GOT3 (cell line): ENCODE measurements at regions not wholly inside any gene's neighbourhood (a gene's known extent, or its start where the extent isn't known, plus 50 kb on each side); places are given as distances from the start of the nearest gene placed in this dataset.
"Not testable (repeated sequence)": the region's sequence is repeated elsewhere in the genome, so short reads cannot be mapped to it uniquely, and the experiment has no call there.

Experiments
- DNase-seq: peaks from one replicate; lab custom pipeline; 2025; ENCODE audit warnings: mixed read lengths; lab: John Stamatoyannopoulos, UW

- no peak for DNase-seq
Observed at GRCh38 chr4:57333684-57334083, 223.5 kb upstream of the IGFBP7 start.

- DNase-seq, result no peak
Observed at GRCh38 chr4:57331959-57332358, 221.8 kb upstream of the IGFBP7 start.

DNA sequence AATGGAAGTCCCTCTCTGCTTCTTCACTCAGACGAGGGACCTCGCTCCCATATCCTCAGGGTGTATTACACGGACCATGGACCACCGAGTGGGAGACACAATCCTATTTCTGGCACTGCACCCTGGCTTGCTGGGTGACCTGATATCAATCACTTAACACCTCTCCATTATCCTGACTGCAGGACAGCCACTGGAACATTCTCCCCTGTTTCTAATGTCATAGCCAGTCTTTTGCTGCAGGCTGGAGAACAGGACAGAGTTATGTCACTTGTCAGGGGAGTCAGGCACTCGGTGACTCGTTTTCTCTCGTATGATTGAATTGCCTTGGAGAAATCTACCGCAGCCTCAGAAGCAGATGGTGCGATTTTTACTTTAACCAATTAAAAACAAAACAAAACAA is 219.1 kb upstream of the IGFBP7 start:
- DNase-seq, result no peak

- no peak for DNase-seq
Observed at GRCh38 chr4:57324673-57325307, 214.6 kb upstream of the IGFBP7 start.

GRCh38 chr4:57320849-57321248 is 210.7 kb upstream of the IGFBP7 start:
- DNase-seq, result no peak

DNA sequence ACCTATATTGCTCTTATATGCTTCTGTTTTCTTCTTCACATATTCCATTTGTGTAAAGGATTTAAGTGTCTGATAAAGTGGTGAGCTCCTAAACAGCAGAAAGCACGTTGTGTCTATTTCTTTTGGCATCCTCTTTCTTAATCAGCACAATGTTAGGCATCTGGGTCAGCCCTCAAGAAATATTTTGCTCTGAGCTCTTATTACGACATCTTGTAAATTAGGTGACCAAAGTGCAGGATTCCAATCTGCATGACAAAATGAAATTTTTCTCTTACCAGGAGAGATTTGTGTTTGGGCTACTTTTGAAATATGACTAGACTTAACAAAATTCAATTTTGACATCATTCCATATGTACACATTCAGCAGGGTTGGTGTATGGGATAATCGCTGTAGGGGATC is 210.0 kb upstream of the IGFBP7 start:
- DNase-seq, result no peak

DNA sequence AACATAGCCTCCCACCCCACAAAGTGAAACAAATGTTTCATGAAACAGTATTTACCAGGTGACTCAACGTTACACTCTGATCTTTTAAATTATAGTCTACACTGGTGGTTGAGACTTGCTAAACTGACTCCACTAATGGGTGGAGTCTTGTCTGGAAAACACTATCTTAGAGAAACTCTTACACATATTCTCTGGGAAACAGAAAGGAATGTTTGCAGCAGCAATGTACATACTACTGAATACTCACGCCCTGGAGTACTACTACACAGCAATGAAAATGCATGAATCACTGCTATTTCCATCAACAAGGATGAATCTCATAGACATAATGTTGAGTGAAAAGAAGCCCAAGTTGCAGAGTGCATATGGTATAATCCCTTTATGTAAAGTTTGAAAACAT is 208.5 kb upstream of the IGFBP7 start:
- no peak for DNase-seq

GRCh38 chr4:57314636-57315035 is 204.5 kb upstream of the IGFBP7 start:
- DNase-seq, result no peak

DNA sequence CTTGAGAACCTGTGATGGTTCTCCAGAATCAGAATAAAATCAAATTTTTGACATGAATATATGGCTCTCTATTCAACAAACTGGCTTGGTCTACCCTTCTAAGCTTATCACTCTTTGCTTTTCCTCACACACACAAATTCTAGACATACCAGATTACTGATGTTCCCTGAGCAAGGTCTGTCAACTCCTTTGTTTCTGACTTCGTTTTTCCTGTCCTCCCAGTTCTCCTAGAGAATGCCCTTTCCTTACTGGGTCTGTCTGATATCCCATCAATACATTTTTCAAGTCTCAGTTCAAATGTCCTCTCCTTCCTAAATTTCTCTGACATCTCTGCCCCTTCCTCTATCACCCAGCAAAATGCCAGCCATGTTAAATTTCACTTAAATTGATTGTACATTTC is 202.1 kb upstream of the IGFBP7 start:
- no peak for DNase-seq

DNA sequence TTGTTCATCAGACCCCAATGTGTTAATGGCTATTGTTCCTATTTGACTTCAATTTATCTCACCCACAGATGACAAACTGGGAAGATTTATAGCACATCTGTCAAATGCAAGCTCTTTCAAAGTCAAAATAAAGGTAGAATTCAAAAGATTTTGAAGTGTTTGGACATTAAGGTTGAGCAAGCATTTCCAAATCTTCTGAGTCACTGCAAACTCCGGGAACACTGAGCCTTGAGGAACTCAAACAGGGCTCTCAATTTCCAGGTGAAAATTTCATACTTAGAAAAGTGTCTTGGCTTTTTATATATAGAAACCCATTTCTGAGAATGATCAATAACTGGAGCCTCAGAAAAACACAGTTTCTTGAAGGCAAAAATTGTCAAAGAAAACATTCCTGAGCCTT is 199.5 kb upstream of the IGFBP7 start:
- no peak for DNase-seq

DNA sequence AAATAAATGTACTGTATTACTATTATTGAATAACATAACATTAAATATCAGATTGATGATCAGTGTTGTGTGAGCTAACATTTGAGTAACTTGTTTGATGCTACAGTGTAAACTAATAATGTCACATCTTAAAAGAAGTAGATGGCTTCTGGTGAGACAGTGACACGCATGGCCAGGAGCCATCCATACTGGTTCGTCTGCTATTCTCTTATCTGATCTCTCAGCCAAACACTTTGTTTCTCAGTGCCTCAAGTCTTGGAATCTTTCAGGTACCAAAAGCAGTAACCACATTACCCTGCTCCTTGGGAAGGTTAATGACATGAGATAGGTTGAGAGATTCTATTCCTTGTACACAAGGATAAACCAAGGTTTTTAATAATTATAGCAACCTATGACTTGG is 198.1 kb upstream of the IGFBP7 start:
- DNase-seq, result no peak

GRCh38 chr4:57305836-57306235 is 195.7 kb upstream of the IGFBP7 start:
- DNase-seq, result no peak

DNA sequence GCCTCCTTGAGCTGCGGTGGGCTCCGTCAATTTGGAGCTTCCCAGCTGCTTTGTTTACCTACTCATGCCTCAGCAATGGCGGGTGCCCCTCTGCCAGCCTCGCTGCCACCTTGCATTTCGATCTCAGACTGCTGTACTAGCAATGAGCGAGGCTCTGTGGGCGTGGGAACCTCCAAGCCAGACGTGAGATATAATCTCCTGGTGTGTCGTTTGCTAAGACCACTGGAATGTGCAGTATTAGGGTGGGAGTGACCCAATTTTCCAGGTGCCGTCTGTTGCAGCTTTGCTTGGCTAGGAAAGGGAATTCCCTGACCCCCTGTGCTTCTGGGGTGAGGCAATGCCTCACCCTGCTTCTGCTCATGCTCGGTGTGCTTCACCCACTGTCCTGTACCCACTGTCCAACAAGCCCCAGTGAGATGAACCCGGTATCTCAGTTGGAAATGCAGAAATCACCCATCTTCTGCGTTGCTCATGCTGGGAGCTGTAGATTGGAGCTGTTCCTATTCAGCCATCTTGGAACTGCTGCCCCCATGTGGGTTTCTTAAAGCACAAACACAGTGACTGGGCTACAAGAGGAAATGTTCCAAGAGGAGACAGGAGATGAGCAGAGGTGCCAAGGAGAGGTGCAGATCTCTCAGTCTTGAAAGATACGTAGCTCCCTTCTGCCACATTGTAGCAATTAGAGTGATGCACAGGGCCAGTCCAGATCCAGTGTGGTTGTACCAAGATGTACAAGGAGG is 193.0 kb upstream of the IGFBP7 start:
- no peak for DNase-seq

GRCh38 chr4:57300300-57300699 is 190.1 kb upstream of the IGFBP7 start:
- not testable (repeated sequence) for DNase-seq

DNA sequence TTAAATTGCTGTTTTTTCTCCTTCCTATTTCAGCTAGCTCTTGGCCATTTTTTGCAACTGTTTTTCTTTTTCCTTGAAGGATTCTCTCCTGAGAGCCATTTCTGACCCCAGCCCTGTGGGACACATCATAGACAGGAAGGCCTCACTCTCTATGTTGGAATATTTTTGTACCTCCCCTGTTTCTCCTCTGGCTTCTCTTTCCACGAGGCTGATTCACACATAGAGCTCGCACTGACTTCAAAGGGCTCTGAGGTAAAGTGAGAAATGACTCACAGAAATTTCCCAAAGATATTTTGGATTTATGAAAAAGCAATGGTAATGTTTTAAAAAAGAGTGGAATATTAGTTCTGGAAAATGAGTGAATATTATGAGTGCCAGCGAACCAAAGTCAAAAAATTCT is 181.7 kb upstream of the IGFBP7 start:
- no peak for DNase-seq

DNA sequence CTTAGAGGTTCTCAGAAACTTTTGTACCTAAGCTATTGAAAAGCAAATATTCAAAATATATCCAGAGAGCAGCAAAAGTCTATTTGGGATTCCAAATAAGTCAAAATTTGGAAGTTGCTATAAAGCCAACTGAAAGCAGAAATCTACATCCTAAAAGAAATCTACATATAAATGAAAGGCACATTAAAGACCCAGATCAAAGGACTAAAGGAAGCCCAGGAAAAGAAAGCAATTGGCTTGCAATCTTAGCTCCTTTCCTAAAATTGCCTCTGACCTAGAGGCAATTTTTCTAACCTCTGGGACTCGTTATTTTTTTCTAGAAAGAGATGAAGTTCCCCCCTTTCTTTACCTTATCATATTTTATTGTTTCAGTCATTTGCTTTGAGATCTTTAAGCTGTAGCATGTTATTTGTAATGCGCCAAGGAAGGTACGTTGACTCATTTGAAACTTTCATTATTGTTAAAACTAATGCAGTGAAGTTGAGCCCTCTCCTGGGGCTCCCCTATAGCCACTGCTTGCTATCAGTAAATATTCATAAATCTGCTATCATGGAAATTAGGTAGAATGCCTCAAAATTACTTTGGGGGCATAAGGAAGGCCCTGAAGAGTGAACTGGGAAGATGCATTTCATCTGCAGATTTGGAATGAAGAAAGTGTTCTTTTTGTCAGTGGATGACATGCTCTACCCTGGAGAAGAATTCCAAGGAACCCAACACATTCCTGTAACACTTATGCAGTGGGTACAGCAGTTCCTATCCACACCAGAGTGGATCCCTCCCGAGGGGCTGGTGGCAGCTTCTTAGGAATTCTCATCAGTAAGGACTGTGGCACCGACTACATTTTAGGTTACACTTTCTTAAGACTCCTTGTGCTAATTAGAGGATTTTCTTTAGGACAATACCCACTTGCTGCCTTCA is 177.8 kb upstream of the IGFBP7 start:
- DNase-seq, result no peak

GRCh38 chr4:57282933-57283310 is 172.7 kb upstream of the IGFBP7 start:
- no peak for DNase-seq

DNA sequence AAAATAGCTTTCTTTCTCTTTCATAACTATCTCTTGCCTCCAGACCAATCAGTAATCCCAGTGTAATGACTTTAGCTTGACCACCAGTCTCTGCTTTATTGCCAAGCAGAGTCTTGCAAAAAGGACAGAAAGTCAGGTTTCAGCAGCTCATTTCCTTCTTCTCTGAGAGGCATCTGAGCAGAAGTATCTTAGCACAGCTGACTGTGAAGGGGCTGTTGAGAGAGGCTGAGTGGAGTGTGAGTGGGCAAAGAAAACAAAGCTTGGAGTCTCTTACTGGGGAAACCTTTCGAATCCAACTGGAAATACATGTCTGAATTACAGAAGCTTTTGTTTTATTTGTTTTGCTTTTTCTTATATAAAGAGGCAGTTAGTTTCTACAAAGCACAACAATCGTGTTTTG is 170.3 kb upstream of the IGFBP7 start:
- no peak for DNase-seq

DNA sequence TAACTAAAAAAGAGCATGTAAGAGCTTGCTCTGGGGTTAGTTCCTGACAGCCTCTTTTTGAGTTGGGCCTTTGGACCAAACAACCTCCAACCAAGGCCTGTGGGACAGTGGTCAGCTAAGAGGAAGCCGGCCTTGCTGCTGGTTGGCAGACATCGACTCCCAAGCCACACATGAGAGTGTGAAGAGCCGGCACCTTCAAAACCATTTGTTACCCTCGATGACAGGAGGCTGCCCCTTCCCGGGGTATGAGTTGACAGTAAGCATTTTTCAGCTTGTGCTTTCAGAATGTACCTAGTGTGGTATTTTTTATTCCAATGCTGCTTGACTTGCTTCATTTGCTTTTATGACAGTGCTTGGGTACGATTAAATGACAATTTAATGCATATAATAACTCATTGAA is 168.6 kb upstream of the IGFBP7 start:
- DNase-seq, result no peak

- DNase-seq, result no peak
Observed at GRCh38 chr4:57274082-57274481, 163.9 kb upstream of the IGFBP7 start.

GRCh38 chr4:57270346-57270745 is 160.2 kb upstream of the IGFBP7 start:
- no peak for DNase-seq

DNA sequence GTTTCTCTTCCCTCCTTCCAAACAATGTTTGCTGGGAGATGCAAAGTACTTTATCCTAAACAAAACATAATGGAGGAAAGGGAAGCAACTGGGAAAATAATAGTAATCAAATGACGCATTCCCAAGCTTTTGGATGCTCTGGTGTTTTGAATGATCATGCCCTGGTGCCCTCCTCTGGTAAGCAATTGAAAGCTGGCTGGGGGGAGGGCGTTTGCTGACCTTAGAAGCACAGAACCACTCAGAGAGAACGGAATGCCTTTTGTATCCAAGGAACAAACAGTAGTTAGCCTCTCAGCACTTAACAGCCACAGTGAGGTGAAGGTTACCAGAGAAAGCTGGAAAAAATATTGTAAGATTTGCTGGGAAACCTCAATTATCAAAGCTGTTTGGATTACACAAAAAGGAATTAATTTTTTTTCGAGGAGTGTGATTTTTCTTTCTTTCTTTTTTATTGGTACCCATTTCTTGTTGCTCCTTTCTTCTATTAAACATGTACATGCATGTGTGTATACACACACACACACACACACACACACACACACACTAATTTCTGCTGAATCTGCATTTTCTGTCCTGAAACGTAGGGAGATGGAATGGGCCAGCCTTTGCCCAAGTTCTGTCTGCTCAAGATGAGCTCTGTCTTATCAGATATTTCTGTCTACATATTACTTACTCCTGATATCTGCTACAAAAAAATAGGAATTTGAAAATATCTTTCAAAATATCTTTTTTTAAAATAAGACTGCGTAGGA is 155.8 kb upstream of the IGFBP7 start:
- no peak for DNase-seq
